Pancreas (tissue), 10 donors: ENCODE measurements at regions not wholly inside any gene's neighbourhood (a gene's known extent, or its start where the extent isn't known, plus 50 kb on each side); places are given as distances from the start of the nearest gene placed in this dataset.

Experiments
- ATAC-seq, 4 donors: fragments of 200-7000 bp; cut with Tn5 transposase; one replicate each; pipeline versions ENCODE4 v1.8.0 to v1.9.1; 2020; ENCODE audit warnings: mild to moderate bottlenecking in 4 of 4, moderate library complexity in 4 of 4
- DNase-seq, 6 donors: peaks; one replicate each; pipeline ENCODE4 v3.0.0-alpha.2; 2020
- FAIRE-seq: peaks from 2 replicates; lab custom pipeline; 2012; peaks lifted over from hg19 to GRCh38; lab: Jason Lieb, UNC
- H3K27ac ChIP-seq, 4 donors: fragments of 200-600 bp; sonication (generic); 1 replicate in 3 of 4; 2 replicates in 1 of 4; pipeline versions ENCODE4 v1.5.0 to v1.8.0; 2020
- H3K27me3 ChIP-seq, 4 donors: fragments of 200-600 bp; one replicate each; pipeline ENCODE4 v1.8.0; 2021
- H3K36me3 ChIP-seq, 3 donors: fragments of 200-600 bp; sonication (generic) in 1 of 3; one replicate each; pipeline versions ENCODE4 v1.5.0 to v1.8.0; 2020 to 2021
- H3K4me1 ChIP-seq, 3 donors: fragments of 200-600 bp; one replicate each; pipeline ENCODE4 v1.8.0; 2021
- H3K4me3 ChIP-seq, 4 donors: fragments of 200-600 bp; sonication (generic) in 2 of 4; one replicate each; pipeline versions ENCODE4 v1.5.0 to v1.8.0; 2020 to 2021
- H3K9me3 ChIP-seq, 4 donors: fragments of 200-600 bp; one replicate each; pipeline ENCODE4 v1.8.0; 2021
- CTCF ChIP-seq, 4 donors: fragments of 200-600 bp; sonication (generic) in 3 of 4; IDR thresholded peaks; one replicate each; pipeline versions ENCODE4 v1.5.0 to v1.8.0; 2021; ENCODE audit warnings: antibody characterized with exemption in 4 of 4
- WGBS, 2 donors: extraction: QIAGEN DNeasy Blood & Tissue Kit; methylation state at CpG; one replicate each; pipeline ENCODE4 v1.1.7; 2013; 5-methylcytosine and 5-hydroxymethylcytosine counted together
- intact Hi-C, 3 donors: fragments of 100-400 bp; cut with DNase I; formaldehyde crosslinking; loops; one replicate each; pipeline versions ENCODE4 v1.11.1 to v1.14.2; 2022
- donor health status: healthy with polysubstance abuse.
- donor health status: DM: no; HTN: no; CAD: no; lungs with moderate emphysema.
- donor health status: DM: no; HTN: no; CAD: no.
- donor health status: control.
- donor health status: control.
- donor health status: Bipolar disorder and iron deficiency.
- donor health status: DM: yes; HTN: yes; CAD: no.
- donor health status: DM: no; HTN: no; CAD: no.
- donor health status: DM: no; HTN: no; CAD: no.
- donor health status: DM: yes; HTN: yes; CAD: no.

DNA sequence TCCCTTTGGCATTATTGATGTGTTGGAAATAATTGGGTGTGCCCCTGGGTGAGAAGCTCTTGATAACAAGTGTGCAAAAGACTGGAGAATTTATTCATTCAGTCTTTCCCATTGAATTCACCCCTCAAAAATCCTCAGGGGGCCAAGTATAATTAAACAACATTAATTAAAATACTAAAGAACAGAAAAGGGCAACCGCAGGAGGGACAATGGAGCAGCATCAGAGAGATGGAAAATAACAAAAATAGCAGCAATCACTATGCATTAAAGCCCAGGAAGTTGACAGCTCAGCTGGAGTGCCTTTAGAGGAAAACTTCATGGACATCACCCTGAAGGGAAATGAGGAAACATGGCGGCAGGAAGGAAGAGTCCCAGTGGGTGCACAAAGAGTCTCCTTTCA lies 227.6 kb downstream of the MINAR1 start:
- intact Hi-C loops = no loop called here
- H3K27ac ChIP-seq = no peak overlapping the region
- H3K27me3 ChIP-seq = no peaks in the 10 kb centered on the region
- H3K9me3 ChIP-seq = no peaks in the 10 kb centered on the region
- WGBS, 2 donors = 79 to 87% methylated on average over 2 of the region's 2 CpGs
- no peak for TF ChIP-seq CTCF (IDR thresholded peaks at IDR 0.05)
- FAIRE-seq (no peak), DNase-seq (no peak), ATAC-seq (no peak)
- no peak overlapping the region for H3K4me3 ChIP-seq
- no peaks in the 10 kb centered on the region for H3K4me1 ChIP-seq
- no peaks in the 10 kb centered on the region for H3K36me3 ChIP-seq

- no peak for ATAC-seq
- H3K36me3 ChIP-seq = no peaks in the 10 kb centered on the region
- no peaks in the 10 kb centered on the region for H3K4me1 ChIP-seq
- intact Hi-C loops = no loop called here
- 72 to 89% methylated on average over 1 of the region's 1 CpG for WGBS, 2 donors
- TF ChIP-seq CTCF (IDR thresholded peaks at IDR 0.05) = no peak
- H3K27me3 ChIP-seq = no peaks in the 10 kb centered on the region
- H3K4me3 ChIP-seq = no peak overlapping the region
- no peak overlapping the region for H3K27ac ChIP-seq
- no peak for FAIRE-seq
- no peaks in the 10 kb centered on the region for H3K9me3 ChIP-seq
- no peak for DNase-seq
Measured at GRCh38 chr15:79661411-79661810, 229.3 kb downstream of the MINAR1 start.

DNA sequence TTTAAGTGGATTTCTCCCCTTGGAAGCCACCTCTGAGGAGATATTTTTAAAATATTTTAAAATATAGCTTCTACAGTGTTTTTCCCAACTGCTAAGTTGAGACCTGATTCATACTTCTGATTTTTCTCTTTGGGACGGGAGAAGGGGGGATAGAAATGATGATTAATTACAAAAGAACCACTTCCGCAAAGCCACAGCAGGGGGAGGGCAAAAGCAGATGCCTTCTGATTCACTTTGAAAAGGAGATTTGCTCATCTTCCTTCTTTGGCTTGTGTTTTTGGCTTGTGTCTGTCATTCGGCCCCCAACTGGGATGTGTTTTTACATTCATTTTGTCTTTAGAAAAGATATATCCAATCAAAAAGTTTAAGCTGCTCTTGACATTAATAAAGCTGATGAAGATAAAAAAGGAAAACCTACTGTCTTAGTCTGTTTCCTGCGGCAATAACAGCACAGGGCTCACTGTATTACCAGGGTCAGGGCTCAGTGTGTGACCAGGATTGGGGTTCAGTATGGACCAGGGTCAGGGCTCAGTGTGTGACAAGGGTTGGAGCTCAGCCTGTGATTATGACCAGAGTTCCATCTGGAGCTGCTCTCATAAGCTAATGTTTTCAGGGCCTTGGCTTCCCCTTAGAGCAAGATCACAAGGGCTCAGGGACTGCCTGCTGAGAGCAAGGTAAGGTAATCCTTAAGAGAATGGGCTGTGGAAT lies 223.2 kb downstream of the MTHFS start:
- intact Hi-C loops = no loop called here
- WGBS, 2 donors = 73 to 77% methylated on average over 4 of the region's 4 CpGs
- TF ChIP-seq CTCF (IDR thresholded peaks at IDR 0.05) = no peak
- Histone ChIP-seq H3K27ac (no peak overlapping the region), H3K4me3 (no peak overlapping the region), H3K27me3 (peaks cover 0 to 5% (median 0%) of the 10 kb centered on the region in 4 donors), H3K9me3 (no peaks in the 10 kb centered on the region), H3K4me1 (no peaks in the 10 kb centered on the region), H3K36me3 (no peaks in the 10 kb centered on the region)
- no peak for FAIRE-seq
- no peak for ATAC-seq
- DNase-seq = no peak

DNA sequence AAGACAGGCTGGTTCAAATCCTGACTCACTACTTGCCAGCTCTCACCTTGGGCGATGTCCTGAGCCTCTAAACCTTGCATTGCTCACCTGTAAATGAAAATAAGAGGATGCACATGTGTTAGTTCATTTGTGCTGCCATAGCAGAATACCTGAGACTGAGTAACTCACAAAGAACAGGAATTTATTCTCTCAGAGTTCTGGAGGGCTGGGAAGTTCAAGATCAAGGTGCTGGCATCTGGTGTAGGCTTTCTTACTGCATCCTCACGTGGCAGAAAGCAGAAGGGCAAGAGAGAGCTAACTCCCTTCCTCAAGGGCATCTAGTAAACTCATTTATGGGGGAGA lies 222.7 kb downstream of the MTHFS start:
- TF ChIP-seq CTCF (IDR thresholded peaks at IDR 0.05) = no peak
- Histone ChIP-seq H3K36me3 (no peaks in the 10 kb centered on the region), H3K27me3 (peaks cover 0 to 5% (median 0%) of the 10 kb centered on the region in 4 donors), H3K4me1 (no peaks in the 10 kb centered on the region), H3K4me3 (no peak overlapping the region), H3K27ac (no peak overlapping the region), H3K9me3 (no peaks in the 10 kb centered on the region)
- intact Hi-C loops = no loop called here
- ATAC-seq (no peak), DNase-seq (no peak), FAIRE-seq (no peak)
- WGBS, 2 donors = 45 to 73% methylated on average over 2 of the region's 2 CpGs

- H3K36me3 ChIP-seq = no peaks in the 10 kb centered on the region
- intact Hi-C loops = no loop called here
- 85 to 86% methylated on average over 5 of the region's 5 CpGs for WGBS, 2 donors
- H3K9me3 ChIP-seq = no peaks in the 10 kb centered on the region
- peaks cover 0 to 5% (median 0%) of the 10 kb centered on the region in 4 donors for H3K27me3 ChIP-seq
- no peak for TF ChIP-seq CTCF (IDR thresholded peaks at IDR 0.05)
- H3K4me1 ChIP-seq = no peaks in the 10 kb centered on the region
- no peak for ATAC-seq
- DNase-seq = no peak
- H3K27ac ChIP-seq = no peak overlapping the region
- H3K4me3 ChIP-seq = no peak overlapping the region
- FAIRE-seq = no peak
Measured at GRCh38 chr15:79675982-79676381, 220.8 kb downstream of the MTHFS start.
